Right lobe of liver (tissue), 4 donors: ENCODE measurements at regions not wholly inside any gene's neighbourhood (a gene's known extent, or its start where the extent isn't known, plus 50 kb on each side); places are given as distances from the start of the nearest gene placed in this dataset.
A peak's percentile ranks its signal among the peaks of the same experiment; 100 is the strongest.

Source experiments
- POLR2A ChIP-seq: fragments of 450-650 bp; IDR thresholded peaks from one replicate; pipeline ENCODE4 v1.6.1; 2017; ENCODE audit warnings: antibody characterized with exemption, mild to moderate bottlenecking
- TF ChIP-seq, protein P1 (sequence below), 4 donors: fragments of 200-600 bp in 3 of 4; fragments of 450-650 bp in 1 of 4; IDR thresholded peaks; one replicate each; pipeline versions ENCODE4 v1.5.1 to v1.8.0; 2016 to 2022; ENCODE audit warnings: antibody characterized with exemption in 4 of 4, mild to moderate bottlenecking in 2 of 4
- donor health status: DM: no; HTN: no; CAD: no.
- donor health status: DM: no; HTN: no; CAD: no.
- donor health status: DM: no; HTN: yes; CAD: no.

DNA sequence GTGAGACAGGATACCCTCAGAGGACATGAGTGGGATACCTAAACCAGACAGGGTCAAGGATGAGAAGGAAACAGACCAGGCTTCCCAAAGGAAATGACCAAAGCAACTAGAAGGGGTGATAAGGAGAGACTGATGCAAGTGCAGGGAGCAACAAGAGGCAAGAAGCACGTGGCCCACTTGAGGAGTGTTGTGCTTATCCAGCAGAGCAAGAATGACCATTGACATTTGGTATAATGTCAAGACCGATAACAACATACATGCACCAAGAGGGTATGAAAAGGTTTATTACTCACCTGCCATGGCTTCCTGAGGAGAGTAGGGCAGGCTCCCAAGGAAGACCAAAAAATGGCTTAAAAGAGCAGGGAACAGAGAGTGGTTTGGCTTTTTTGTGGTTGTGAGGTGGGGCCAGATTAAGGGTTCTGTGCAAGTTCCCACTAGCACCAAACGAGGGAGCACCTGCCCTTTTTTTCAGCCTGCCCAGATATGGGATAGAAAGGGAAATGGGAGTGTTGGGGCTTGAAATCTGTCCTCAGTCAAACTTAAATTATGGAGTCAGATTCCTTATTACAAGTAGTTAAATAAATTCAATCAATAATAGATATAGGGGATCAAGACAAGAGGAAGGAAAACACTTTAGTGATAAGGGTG lies 513.6 kb downstream of the RASEF start:
- TF ChIP-seq, protein P1, sequence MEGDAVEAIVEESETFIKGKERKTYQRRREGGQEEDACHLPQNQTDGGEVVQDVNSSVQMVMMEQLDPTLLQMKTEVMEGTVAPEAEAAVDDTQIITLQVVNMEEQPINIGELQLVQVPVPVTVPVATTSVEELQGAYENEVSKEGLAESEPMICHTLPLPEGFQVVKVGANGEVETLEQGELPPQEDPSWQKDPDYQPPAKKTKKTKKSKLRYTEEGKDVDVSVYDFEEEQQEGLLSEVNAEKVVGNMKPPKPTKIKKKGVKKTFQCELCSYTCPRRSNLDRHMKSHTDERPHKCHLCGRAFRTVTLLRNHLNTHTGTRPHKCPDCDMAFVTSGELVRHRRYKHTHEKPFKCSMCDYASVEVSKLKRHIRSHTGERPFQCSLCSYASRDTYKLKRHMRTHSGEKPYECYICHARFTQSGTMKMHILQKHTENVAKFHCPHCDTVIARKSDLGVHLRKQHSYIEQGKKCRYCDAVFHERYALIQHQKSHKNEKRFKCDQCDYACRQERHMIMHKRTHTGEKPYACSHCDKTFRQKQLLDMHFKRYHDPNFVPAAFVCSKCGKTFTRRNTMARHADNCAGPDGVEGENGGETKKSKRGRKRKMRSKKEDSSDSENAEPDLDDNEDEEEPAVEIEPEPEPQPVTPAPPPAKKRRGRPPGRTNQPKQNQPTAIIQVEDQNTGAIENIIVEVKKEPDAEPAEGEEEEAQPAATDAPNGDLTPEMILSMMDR (IDR thresholded peaks at IDR 0.05), result peak; percentile 38 to 49 (median 41)
- no peak for TF ChIP-seq POLR2A
